Breast epithelium (tissue), 4 donors: ENCODE measurements at regions not wholly inside any gene's neighbourhood (a gene's known extent, or its start where the extent isn't known, plus 50 kb on each side); places are given as distances from the start of the nearest gene placed in this dataset.

ENCODE experiments used
- DNase-seq, 2 donors: peaks; one replicate each; pipeline ENCODE4 v3.0.0-alpha.2; 2019; ENCODE audit warnings: low spot score in 2 of 2
- H3K27ac ChIP-seq, 2 donors: fragments of 200-600 bp; sonication (generic) in 1 of 2; one replicate each; pipeline ENCODE4 v1.5.1; 2016 to 2019; ENCODE audit warnings: mild to moderate bottlenecking in 1 of 2
- H3K27me3 ChIP-seq, 2 donors: fragments of 200-600 bp; sonication (generic) in 1 of 2; one replicate each; pipeline versions ENCODE4 v1.5.1 to v1.6.0; 2017 to 2019; ENCODE audit warnings: control low read depth in 1 of 2, mild to moderate bottlenecking in 1 of 2
- H3K36me3 ChIP-seq: fragments of 200-600 bp; one replicate; pipeline ENCODE4 v1.5.1; 2019
- H3K4me1 ChIP-seq, 2 donors: fragments of 200-600 bp; sonication (generic); one replicate each; pipeline ENCODE4 v1.5.1; 2016 to 2019; ENCODE audit warnings: control low read depth in 1 of 2
- H3K4me3 ChIP-seq, 3 donors: fragments of 200-600 bp; sonication (generic); 1 replicate in 2 of 3; 2 replicates in 1 of 3; pipeline ENCODE4 v1.5.1; 2016 to 2019; ENCODE audit warnings: mild to moderate bottlenecking in 3 of 3, moderate library complexity in 2 of 3
- H3K9me3 ChIP-seq, 2 donors: fragments of 200-600 bp; sonication (generic) in 1 of 2; one replicate each; pipeline ENCODE4 v1.5.1; 2016 to 2019; ENCODE audit warnings: control low read depth in 1 of 2
- CTCF ChIP-seq, 3 donors: fragments of 450-650 bp; IDR thresholded peaks; one replicate each; pipeline ENCODE4 v1.5.1; 2016 to 2017; ENCODE audit warnings: antibody characterized with exemption in 3 of 3, mild to moderate bottlenecking in 3 of 3, moderate library complexity in 3 of 3
- POLR2A ChIP-seq: fragments of 450-650 bp; IDR thresholded peaks from one replicate; pipeline ENCODE4 v1.6.1; 2016; ENCODE audit warnings: antibody characterized with exemption, mild to moderate bottlenecking, moderate library complexity
- POLR2AphosphoS5 ChIP-seq, 3 donors: sonication (generic); formaldehyde crosslinking; IDR thresholded peaks; one replicate each; pipeline ENCODE4 v1.6.1; 2017; ENCODE audit warnings: antibody characterized with exemption in 3 of 3
- intact Hi-C: fragments of 100-400 bp; cut with DNase I; formaldehyde crosslinking; loops from one replicate; pipeline ENCODE4 v1.15.1; 2023; ENCODE audit warnings: low total_unique reads

- Histone ChIP-seq H3K27ac (no peak overlapping the region), H3K4me1 (no peaks in the 10 kb centered on the region), H3K9me3 (no peaks in the 10 kb centered on the region), H3K4me3 (no peak overlapping the region), H3K36me3 (no peaks in the 10 kb centered on the region), H3K27me3 (no peaks in the 10 kb centered on the region)
- DNase-seq: no peak
- TF ChIP-seq CTCF (IDR thresholded peaks at IDR 0.05) (no peak), POLR2A (no peak), POLR2AphosphoS5 (IDR thresholded peaks at IDR 0.05) (no peak)
- intact Hi-C loops: no loop called here
Observed at GRCh38 chr7:81514546-81514945, 255.3 kb downstream of the HGF start.

- no peaks in the 10 kb centered on the region for H3K36me3 ChIP-seq
- intact Hi-C loops: no loop called here
- TF ChIP-seq CTCF (IDR thresholded peaks at IDR 0.05) (no peak), POLR2A (no peak), POLR2AphosphoS5 (IDR thresholded peaks at IDR 0.05) (no peak)
Observed at GRCh38 chr7:81510122-81510521, 259.7 kb downstream of the HGF start.

GRCh38 chr7:81507221-81507620 is 262.6 kb downstream of the HGF start:
- no peak for DNase-seq
- H3K27ac ChIP-seq: no peak overlapping the region
- intact Hi-C loops: no loop called here
- H3K4me1 ChIP-seq: no peaks in the 10 kb centered on the region
- H3K36me3 ChIP-seq: no peaks in the 10 kb centered on the region
- H3K9me3 ChIP-seq: no peaks in the 10 kb centered on the region
- TF ChIP-seq CTCF (IDR thresholded peaks at IDR 0.05): no peak
- TF ChIP-seq POLR2AphosphoS5 (IDR thresholded peaks at IDR 0.05): no peak
- no peak for TF ChIP-seq POLR2A
- no peaks in the 10 kb centered on the region for H3K27me3 ChIP-seq
- H3K4me3 ChIP-seq: no peak overlapping the region

More at GRCh38 chr7:81510122-81510521, 259.7 kb downstream of the HGF start:
- Histone ChIP-seq H3K27ac (no peak overlapping the region), H3K27me3 (no peaks in the 10 kb centered on the region), H3K9me3 (no peaks in the 10 kb centered on the region), H3K4me1 (no peaks in the 10 kb centered on the region), H3K4me3 (no peak overlapping the region)
- DNase-seq: no peak

- intact Hi-C loops: no loop called here
- no peaks in the 10 kb centered on the region for H3K27me3 ChIP-seq
Observed at GRCh38 chr7:81506609-81507008, 263.2 kb downstream of the HGF start.

GRCh38 chr7:81503771-81504170 is 266.1 kb downstream of the HGF start:
- Histone ChIP-seq H3K27ac (no peak overlapping the region), H3K36me3 (no peaks in the 10 kb centered on the region), H3K9me3 (no peaks in the 10 kb centered on the region), H3K4me3 (no peak overlapping the region), H3K27me3 (no peaks in the 10 kb centered on the region), H3K4me1 (no peaks in the 10 kb centered on the region)
- intact Hi-C loops: no loop called here
- TF ChIP-seq CTCF (IDR thresholded peaks at IDR 0.05): no peak
- no peak for TF ChIP-seq POLR2A
- no peak for TF ChIP-seq POLR2AphosphoS5 (IDR thresholded peaks at IDR 0.05)
- DNase-seq: no peak

More at GRCh38 chr7:81506609-81507008, 263.2 kb downstream of the HGF start:
- Histone ChIP-seq H3K4me3 (no peak overlapping the region), H3K4me1 (no peaks in the 10 kb centered on the region), H3K36me3 (no peaks in the 10 kb centered on the region), H3K9me3 (no peaks in the 10 kb centered on the region), H3K27ac (no peak overlapping the region)
- TF ChIP-seq POLR2AphosphoS5 (IDR thresholded peaks at IDR 0.05) (no peak), POLR2A (no peak), CTCF (IDR thresholded peaks at IDR 0.05) (no peak)
- no peak for DNase-seq
